ENCODE measurements at regions not wholly inside any gene's neighbourhood (a gene's known extent, or its start where the extent isn't known, plus 50 kb on each side); places are given as distances from the start of the nearest gene placed in this dataset.

GRCh38 chr11:8340296-8340695 lies 76.6 kb upstream of the LMO1 start:
- Histone ChIP-seq H3K27ac (ENCODE audit: low read length) (no peak overlapping the region), H3K36me3 (ENCODE audit: control insufficient read depth, insufficient read depth, low read length) (no peaks in the 10 kb centered on the region), H3K27me3 (ENCODE audit: control insufficient read depth, insufficient read depth, low read length) (peaks cover 2% of the 10 kb centered on the region), H3K9me3 (ENCODE audit: control insufficient read depth, low read depth, low read length) (peaks cover 2% of the 10 kb centered on the region), H3K4me3 (ENCODE audit: low read length) (no peak overlapping the region), H3K4me1 (ENCODE audit: control insufficient read depth, insufficient read depth, low read length) (peaks cover 15% of the 10 kb centered on the region)
- no CpG with 5 or more reads among the region's 1 CpG for WGBS (ENCODE audit: insufficient coverage, low lambda C conversion rate)
- peak; percentile 77 to 85 for DNase-seq

DNA sequence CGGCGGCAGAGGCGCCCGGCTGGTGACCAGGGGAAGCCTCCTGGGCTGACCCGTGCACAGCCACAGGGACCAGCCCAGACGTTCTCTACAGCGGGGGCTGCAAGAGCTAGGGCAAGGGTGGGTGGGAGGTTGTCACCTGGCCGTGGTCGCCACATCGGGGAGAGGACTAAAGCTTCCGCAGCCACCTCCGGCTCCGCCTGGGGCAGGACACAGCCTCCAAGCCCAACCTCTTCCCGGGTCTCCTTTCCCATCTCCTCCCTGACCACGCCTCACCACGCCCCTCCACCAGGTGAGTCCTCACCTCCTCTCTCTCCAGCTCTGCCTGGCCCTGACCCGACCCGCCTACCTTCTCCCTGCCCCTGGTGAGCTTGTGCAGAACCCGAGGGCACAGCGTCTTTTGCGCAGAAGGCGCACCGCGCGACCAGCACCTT lies 75.9 kb upstream of the LMO1 start:
- Histone ChIP-seq H3K4me3 (ENCODE audit: low read length) (no peak overlapping the region), H3K36me3 (ENCODE audit: control insufficient read depth, insufficient read depth, low read length) (no peaks in the 10 kb centered on the region), H3K4me1 (ENCODE audit: control insufficient read depth, insufficient read depth, low read length) (peaks cover 15% of the 10 kb centered on the region), H3K27ac (ENCODE audit: low read length) (no peak overlapping the region), H3K27me3 (ENCODE audit: control insufficient read depth, insufficient read depth, low read length) (peaks cover 2% of the 10 kb centered on the region), H3K9me3 (ENCODE audit: control insufficient read depth, low read depth, low read length) (peaks cover 2% of the 10 kb centered on the region)
- WGBS (ENCODE audit: insufficient coverage, low lambda C conversion rate) = no CpG with 5 or more reads among the region's 25 CpGs
- DNase-seq = peak in 1 of 2 donors; percentile 19

DNA sequence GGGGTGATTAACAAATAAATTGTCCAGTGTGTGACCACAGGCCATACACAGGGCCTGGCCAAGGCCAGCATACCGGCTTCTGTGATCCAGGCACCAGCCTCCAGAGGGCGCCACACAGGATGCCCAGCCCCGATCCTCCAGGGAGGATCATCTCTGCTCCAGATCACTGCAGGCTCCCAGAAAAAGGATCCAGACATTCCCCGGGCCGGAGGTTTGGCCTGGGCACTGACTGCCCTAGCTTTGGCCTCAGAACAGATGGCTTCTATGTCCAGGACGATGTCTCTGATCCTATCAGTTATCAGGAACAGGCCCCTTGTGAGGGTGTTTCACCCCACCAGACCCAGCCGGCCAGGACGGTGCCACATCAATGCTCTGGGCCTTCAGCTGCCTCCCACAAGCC lies 74.5 kb upstream of the LMO1 start:
- Histone ChIP-seq H3K9me3 (ENCODE audit: control insufficient read depth, low read depth, low read length) (peaks cover 2% of the 10 kb centered on the region), H3K4me1 (ENCODE audit: control insufficient read depth, insufficient read depth, low read length) (peaks cover 15% of the 10 kb centered on the region), H3K36me3 (ENCODE audit: control insufficient read depth, insufficient read depth, low read length) (no peaks in the 10 kb centered on the region), H3K27ac (ENCODE audit: low read length) (no peak overlapping the region), H3K4me3 (ENCODE audit: low read length) (no peak overlapping the region), H3K27me3 (ENCODE audit: control insufficient read depth, insufficient read depth, low read length) (peaks cover 2% of the 10 kb centered on the region)
- no CpG with 5 or more reads among the region's 8 CpGs for WGBS (ENCODE audit: insufficient coverage, low lambda C conversion rate)
- DNase-seq = peak; percentile 20 to 31

DNA sequence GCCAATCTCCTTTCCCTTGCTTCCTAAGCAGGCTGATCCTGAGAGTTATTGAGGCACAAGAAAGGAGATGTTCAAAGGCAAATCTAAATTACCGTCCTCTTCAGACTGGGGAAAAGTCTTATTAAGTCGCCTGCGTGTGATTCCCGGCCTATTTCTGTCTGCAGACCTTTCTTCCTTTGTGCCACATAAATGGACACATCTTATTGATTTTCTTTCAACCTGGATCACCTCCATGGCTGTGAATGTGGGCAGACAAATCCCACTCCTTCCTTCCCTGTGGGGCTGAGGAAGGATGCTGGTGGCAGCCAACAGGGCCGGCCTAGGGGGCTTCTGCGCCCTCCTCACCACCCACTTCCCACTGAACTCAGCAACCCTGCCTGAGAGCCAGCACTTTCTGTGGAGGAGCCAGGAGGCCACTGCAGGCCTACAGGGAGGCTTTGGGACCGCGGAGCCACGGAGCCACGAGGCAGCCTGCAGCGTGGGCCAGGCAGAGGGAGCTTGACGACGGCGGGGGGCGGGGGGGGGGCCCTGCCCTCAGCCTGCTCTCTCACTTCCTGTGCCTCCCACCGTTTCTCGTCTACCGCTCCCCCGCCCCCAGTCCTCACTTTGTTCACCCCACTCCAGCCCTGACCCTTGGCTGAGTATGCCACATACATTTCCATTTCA lies 73.6 kb upstream of the LMO1 start:
- Histone ChIP-seq H3K27ac (ENCODE audit: low read length) (no peak overlapping the region), H3K4me3 (ENCODE audit: low read length) (no peak overlapping the region), H3K27me3 (ENCODE audit: control insufficient read depth, insufficient read depth, low read length) (peaks cover 2% of the 10 kb centered on the region), H3K36me3 (ENCODE audit: control insufficient read depth, insufficient read depth, low read length) (no peaks in the 10 kb centered on the region), H3K9me3 (ENCODE audit: control insufficient read depth, low read depth, low read length) (peaks cover 2% of the 10 kb centered on the region), H3K4me1 (ENCODE audit: control insufficient read depth, insufficient read depth, low read length) (peaks cover 15% of the 10 kb centered on the region)
- DNase-seq = no peak
- no CpG with 5 or more reads among the region's 19 CpGs for WGBS (ENCODE audit: insufficient coverage, low lambda C conversion rate)

GRCh38 chr11:8336356-8337129 lies 72.9 kb upstream of the LMO1 start:
- Histone ChIP-seq H3K36me3 (ENCODE audit: control insufficient read depth, insufficient read depth, low read length) (no peaks in the 10 kb centered on the region), H3K4me3 (ENCODE audit: low read length) (no peak overlapping the region)
- no CpG with 5 or more reads among the region's 17 CpGs for WGBS (ENCODE audit: insufficient coverage, low lambda C conversion rate)

GRCh38 chr11:8335683-8336082 lies 72.0 kb upstream of the LMO1 start:
- Histone ChIP-seq H3K36me3 (ENCODE audit: control insufficient read depth, insufficient read depth, low read length) (no peaks in the 10 kb centered on the region), H3K4me3 (ENCODE audit: low read length) (no peak overlapping the region), H3K9me3 (ENCODE audit: control insufficient read depth, low read depth, low read length) (peaks cover 2% of the 10 kb centered on the region), H3K27ac (ENCODE audit: low read length) (no peak overlapping the region), H3K27me3 (ENCODE audit: control insufficient read depth, insufficient read depth, low read length) (peaks cover 6% of the 10 kb centered on the region), H3K4me1 (ENCODE audit: control insufficient read depth, insufficient read depth, low read length) (peaks cover 10% of the 10 kb centered on the region)
- WGBS (ENCODE audit: insufficient coverage, low lambda C conversion rate) = no CpG with 5 or more reads among the region's 7 CpGs
- DNase-seq = no peak

More at GRCh38 chr11:8336356-8337129, 72.9 kb upstream of the LMO1 start:
- Histone ChIP-seq H3K27me3 (ENCODE audit: control insufficient read depth, insufficient read depth, low read length) (peaks cover 2% of the 10 kb centered on the region), H3K4me1 (ENCODE audit: control insufficient read depth, insufficient read depth, low read length) (peaks cover 10% of the 10 kb centered on the region), H3K27ac (ENCODE audit: low read length) (no peak overlapping the region), H3K9me3 (ENCODE audit: control insufficient read depth, low read depth, low read length) (peaks cover 2% of the 10 kb centered on the region)
- DNase-seq = no peak

DNA sequence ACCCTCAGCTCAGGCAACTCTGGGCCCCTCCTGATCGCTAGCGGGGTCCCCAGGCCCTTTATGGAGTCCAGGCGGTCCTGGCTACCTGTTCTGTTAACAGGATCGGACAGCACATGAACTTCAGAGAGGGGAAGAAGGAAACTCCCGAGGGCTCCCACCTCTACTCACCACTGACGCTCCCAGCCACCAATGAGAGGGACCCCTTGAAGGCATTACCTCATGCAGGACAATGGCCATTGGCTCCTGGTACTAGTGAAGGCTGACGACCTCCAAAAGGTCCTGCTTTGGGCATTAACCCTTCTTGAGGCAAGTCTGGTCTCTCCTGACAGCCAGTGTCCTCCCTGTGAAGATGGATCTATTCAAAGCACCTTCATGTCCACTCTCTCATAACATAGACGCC lies 71.5 kb upstream of the LMO1 start:
- WGBS (ENCODE audit: insufficient coverage, low lambda C conversion rate) = no CpG with 5 or more reads among the region's 8 CpGs
- H3K4me3 ChIP-seq (ENCODE audit: low read length) = no peak overlapping the region

GRCh38 chr11:8333811-8334401 lies 70.2 kb upstream of the LMO1 start:
- Histone ChIP-seq H3K4me1 (ENCODE audit: control insufficient read depth, insufficient read depth, low read length) (no peaks in the 10 kb centered on the region), H3K27me3 (ENCODE audit: control insufficient read depth, insufficient read depth, low read length) (peaks cover 6% of the 10 kb centered on the region), H3K36me3 (ENCODE audit: control insufficient read depth, insufficient read depth, low read length) (no peaks in the 10 kb centered on the region), H3K4me3 (ENCODE audit: low read length) (no peak overlapping the region), H3K9me3 (ENCODE audit: control insufficient read depth, low read depth, low read length) (no peaks in the 10 kb centered on the region), H3K27ac (ENCODE audit: low read length) (no peak overlapping the region)
- no CpG with 5 or more reads among the region's 7 CpGs for WGBS (ENCODE audit: insufficient coverage, low lambda C conversion rate)
- no peak for DNase-seq

More for the DNA sequence above, 71.5 kb upstream of the LMO1 start:
- Histone ChIP-seq H3K9me3 (ENCODE audit: control insufficient read depth, low read depth, low read length) (peaks cover 2% of the 10 kb centered on the region), H3K36me3 (ENCODE audit: control insufficient read depth, insufficient read depth, low read length) (no peaks in the 10 kb centered on the region), H3K27ac (ENCODE audit: low read length) (no peak overlapping the region), H3K4me1 (ENCODE audit: control insufficient read depth, insufficient read depth, low read length) (peaks cover 7% of the 10 kb centered on the region), H3K27me3 (ENCODE audit: control insufficient read depth, insufficient read depth, low read length) (peaks cover 8% of the 10 kb centered on the region)
- no peak for DNase-seq

- Histone ChIP-seq H3K4me1 (ENCODE audit: control insufficient read depth, insufficient read depth, low read length) (no peaks in the 10 kb centered on the region), H3K27me3 (ENCODE audit: control insufficient read depth, insufficient read depth, low read length) (peaks cover 6% of the 10 kb centered on the region), H3K4me3 (ENCODE audit: low read length) (no peak overlapping the region), H3K36me3 (ENCODE audit: control insufficient read depth, insufficient read depth, low read length) (no peaks in the 10 kb centered on the region), H3K27ac (ENCODE audit: low read length) (no peak overlapping the region), H3K9me3 (ENCODE audit: control insufficient read depth, low read depth, low read length) (no peaks in the 10 kb centered on the region)
- DNase-seq = no peak
- WGBS (ENCODE audit: insufficient coverage, low lambda C conversion rate) = no CpG with 5 or more reads among the region's 4 CpGs
Measured at GRCh38 chr11:8333376-8333775, 69.7 kb upstream of the LMO1 start.

GRCh38 chr11:8332891-8333290 lies 69.2 kb upstream of the LMO1 start:
- no peak for DNase-seq
- peaks cover 6% of the 10 kb centered on the region for H3K27me3 ChIP-seq (ENCODE audit: control insufficient read depth, insufficient read depth, low read length)
- no peaks in the 10 kb centered on the region for H3K9me3 ChIP-seq (ENCODE audit: control insufficient read depth, low read depth, low read length)
- no peaks in the 10 kb centered on the region for H3K4me1 ChIP-seq (ENCODE audit: control insufficient read depth, insufficient read depth, low read length)
- no CpG with 5 or more reads among the region's 12 CpGs for WGBS (ENCODE audit: insufficient coverage, low lambda C conversion rate)
- no peak overlapping the region for H3K27ac ChIP-seq (ENCODE audit: low read length)
- no peaks in the 10 kb centered on the region for H3K36me3 ChIP-seq (ENCODE audit: control insufficient read depth, insufficient read depth, low read length)
- no peak overlapping the region for H3K4me3 ChIP-seq (ENCODE audit: low read length)
